Transverse colon (tissue), 4 donors: ENCODE measurements at regions not wholly inside any gene's neighbourhood (a gene's known extent, or its start where the extent isn't known, plus 50 kb on each side); places are given as distances from the start of the nearest gene placed in this dataset.

Experiments
- CTCF ChIP-seq, 5 experiments: fragments of 200-600 bp in 3 of 5; fragments of 450-650 bp in 2 of 5; sonication (generic) in 3 of 5; IDR thresholded peaks; 1 replicate in 2 of 5; 2 replicates in 3 of 5; pipeline ENCODE4 v1.5.1; 2016 to 2017; ENCODE audit warnings: antibody characterized with exemption in 5 of 5, inconsistent platforms in 3 of 5, mild to moderate bottlenecking in 2 of 5, moderate library complexity in 1 of 5
- POLR2AphosphoS5 ChIP-seq, 3 donors: sonication (generic); formaldehyde crosslinking; IDR thresholded peaks; one replicate each; pipeline ENCODE4 v1.6.1; 2016; ENCODE audit warnings: antibody characterized with exemption in 3 of 3

- no peak for TF ChIP-seq CTCF (IDR thresholded peaks at IDR 0.05)
- TF ChIP-seq POLR2AphosphoS5 (IDR thresholded peaks at IDR 0.05) = no peak
Observed at GRCh38 chr11:114880442-114880841, 202.1 kb downstream of the NXPE2 start.
